HG02840 (cell line): ENCODE measurements at regions not wholly inside any gene's neighbourhood (a gene's known extent, or its start where the extent isn't known, plus 50 kb on each side); places are given as distances from the start of the nearest gene placed in this dataset.

ENCODE experiments used
- ATAC-seq: cut with Tn5 transposase; IDR thresholded peaks from one replicate; pipeline ENCODE4 v1.9.1; 2021; ENCODE audit warnings: mild to moderate bottlenecking, moderate library complexity, moderate number of reproducible peaks; ENCODE audit not compliant: unreplicated experiment, low FRiP score

- no peak for ATAC-seq
Measured at GRCh38 chr5:166952048-166952447, 1339.4 kb upstream of the WWC1 start.

GRCh38 chr5:166957782-166958181 is 1333.7 kb upstream of the WWC1 start:
- ATAC-seq = no peak

- no peak for ATAC-seq
Measured at GRCh38 chr5:166959766-166960165, 1331.7 kb upstream of the WWC1 start.

GRCh38 chr5:166961028-166961427 is 1330.4 kb upstream of the WWC1 start:
- no peak for ATAC-seq

- ATAC-seq = no peak
Measured at GRCh38 chr5:166961913-166962312, 1329.5 kb upstream of the WWC1 start.

- ATAC-seq = no peak
Measured at GRCh38 chr5:166962461-166962860, 1329.0 kb upstream of the WWC1 start.

GRCh38 chr5:166963596-166963995 is 1327.8 kb upstream of the WWC1 start:
- no peak for ATAC-seq

- no peak for ATAC-seq
Measured at GRCh38 chr5:166977911-166978422, 1313.5 kb upstream of the WWC1 start.

GRCh38 chr5:166979307-166979895 is 1312.0 kb upstream of the WWC1 start:
- no peak for ATAC-seq

- ATAC-seq = no peak
Measured at GRCh38 chr5:166980666-166981065, 1310.8 kb upstream of the WWC1 start.

- no peak for ATAC-seq
Measured at GRCh38 chr5:166982226-166982625, 1309.2 kb upstream of the WWC1 start.

GRCh38 chr5:166991601-166992000 is 1299.8 kb upstream of the WWC1 start:
- no peak for ATAC-seq

GRCh38 chr5:166992108-166992507 is 1299.3 kb upstream of the WWC1 start:
- no peak for ATAC-seq

GRCh38 chr5:166992874-166993722 is 1298.3 kb upstream of the WWC1 start:
- no peak for ATAC-seq

- no peak for ATAC-seq
Measured at GRCh38 chr5:166994226-166994625, 1297.2 kb upstream of the WWC1 start.

- no peak for ATAC-seq
Measured at GRCh38 chr5:167001246-167001645, 1290.2 kb upstream of the WWC1 start.

GRCh38 chr5:167008705-167009104 is 1282.7 kb upstream of the WWC1 start:
- no peak for ATAC-seq

- no peak for ATAC-seq
Measured at GRCh38 chr5:167011196-167011595, 1280.2 kb upstream of the WWC1 start.

GRCh38 chr5:167012123-167013034 is 1279.1 kb upstream of the WWC1 start:
- no peak for ATAC-seq

GRCh38 chr5:167014401-167015056 is 1276.9 kb upstream of the WWC1 start:
- ATAC-seq = no peak
